SU-DHL-6 (cell line): ENCODE measurements at regions not wholly inside any gene's neighbourhood (a gene's known extent, or its start where the extent isn't known, plus 50 kb on each side); places are given as distances from the start of the nearest gene placed in this dataset.

Experiments
- H2AFZ ChIP-seq: fragments of 200-600 bp; sonication (generic); 2 replicates; pipeline ENCODE4 v1.6.1; 2014; ENCODE audit warnings: low read depth, mild to moderate bottlenecking, moderate library complexity, mixed read lengths, antibody characterized with exemption, low read length; ENCODE audit not compliant: severe bottlenecking
- H3F3A ChIP-seq: fragments of 200-600 bp; shearing (Covaris generic); 2 replicates; pipeline ENCODE4 v1.6.0; 2016; ENCODE audit warnings: antibody characterized with exemption, mild to moderate bottlenecking; ENCODE audit not compliant: insufficient read depth
- H3K27ac ChIP-seq: fragments of 200-600 bp; sonication (generic); 2 replicates; pipeline ENCODE4 v1.5.1; 2016; ENCODE audit warnings: low read depth, mild to moderate bottlenecking, low read length, moderate library complexity, mixed read lengths
- H3K27me3 ChIP-seq: fragments of 200-600 bp; sonication (generic), shearing (Covaris generic); 2 replicates; pipeline ENCODE4 v1.6.0; 2014; ENCODE audit warnings: mild to moderate bottlenecking, low read length
- H3K36me3 ChIP-seq: fragments of 200-600 bp; sonication (generic); 2 replicates; pipeline ENCODE4 v1.6.1; 2014; ENCODE audit warnings: mild to moderate bottlenecking, low read length, mixed read lengths
- H3K4me2 ChIP-seq: fragments of 300-600, 200-600 bp; shearing (Covaris generic), sonication (generic); 2 replicates; pipeline ENCODE4 v1.6.0; 2014; ENCODE audit warnings: low read length, low read depth, mild to moderate bottlenecking; ENCODE audit not compliant: poor library complexity, severe bottlenecking
- H3K4me3 ChIP-seq: fragments of 200-600 bp; sonication (generic); 2 replicates; pipeline ENCODE4 v1.5.1; 2014; ENCODE audit warnings: antibody characterized with exemption, low read length, mild to moderate bottlenecking, mixed read lengths; ENCODE audit not compliant: insufficient read depth, poor library complexity, severe bottlenecking
- H3K79me2 ChIP-seq: fragments of 200-600 bp; sonication (generic); 2 replicates; pipeline ENCODE4 v1.6.1; 2014; ENCODE audit warnings: mild to moderate bottlenecking, low read length, moderate library complexity; ENCODE audit not compliant: insufficient read depth
- H3K9ac ChIP-seq: fragments of 200-600 bp; sonication (generic); 2 replicates; pipeline ENCODE4 v1.7.0; 2014; ENCODE audit warnings: mild to moderate bottlenecking, low read length
- H3K9me2 ChIP-seq: fragments of 200-600 bp; sonication (generic); replicated peaks from 2 replicates; pipeline ENCODE4 v1.6.1; 2014; ENCODE audit warnings: low read length; ENCODE audit not compliant: insufficient read depth
- H3K9me3 ChIP-seq: fragments of 200-600 bp; sonication (generic); 2 replicates; pipeline ENCODE4 v1.6.1; 2014; ENCODE audit warnings: low read length, mixed read lengths; ENCODE audit not compliant: insufficient read depth
- H4K20me1 ChIP-seq: fragments of 200-600 bp; sonication (generic); 2 replicates; pipeline ENCODE4 v1.6.1; 2014; ENCODE audit warnings: low read depth, mild to moderate bottlenecking, antibody characterized with exemption, low read length, moderate library complexity, mixed read lengths
- EZH2phosphoT487 ChIP-seq: fragments of 200-600 bp; sonication (generic), shearing (Covaris generic); conservative IDR thresholded peaks from 2 replicates; pipeline ENCODE4 v1.6.1; 2018; ENCODE audit warnings: mild to moderate bottlenecking, antibody characterized with exemption, low read length, moderate library complexity, mixed read lengths
- TF ChIP-seq, protein P1 (sequence below): fragments of 200-600 bp; sonication (generic); IDR thresholded peaks from one replicate; pipeline ENCODE4 v1.5.1; 2017; ENCODE audit warnings: antibody characterized with exemption, mild to moderate bottlenecking, low read length, moderate library complexity; ENCODE audit not compliant: insufficient read depth, poor library complexity, severe bottlenecking

DNA sequence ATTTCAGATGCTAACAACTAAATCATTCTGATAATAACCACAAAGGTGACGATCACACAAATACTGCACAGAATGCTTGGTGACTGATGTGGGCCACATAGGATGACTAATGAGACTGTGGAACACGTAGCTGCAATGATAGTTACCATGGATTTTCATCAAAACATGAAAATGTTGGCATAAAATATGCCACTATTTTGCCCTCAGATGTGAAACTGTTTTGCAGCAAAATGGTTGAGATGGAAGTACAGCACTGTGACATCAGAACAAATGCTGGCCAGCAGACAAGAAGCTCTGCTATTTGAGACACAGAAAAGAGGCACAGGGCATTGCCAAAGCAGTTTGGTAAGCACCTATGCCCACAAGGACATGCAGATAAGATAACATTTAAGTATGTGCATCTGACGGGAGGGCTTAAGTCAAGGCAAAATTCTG lies 83.8 kb downstream of the NIBAN1 start:
- Histone ChIP-seq H2AFZ (no peak overlapping the region), H3K36me3 (no peaks in the 10 kb centered on the region), H3K4me3 (no peak overlapping the region), H3K4me2 (no peak overlapping the region), H3F3A (no peaks in the 10 kb centered on the region), H3K9ac (no peak overlapping the region), H3K27me3 (no peaks in the 10 kb centered on the region), H3K9me2 (no peaks in the 10 kb centered on the region), H3K27ac (no peak overlapping the region), H3K79me2 (no peaks in the 10 kb centered on the region), H3K9me3 (no peaks in the 10 kb centered on the region), H4K20me1 (no peaks in the 10 kb centered on the region)
- TF ChIP-seq, protein P1, sequence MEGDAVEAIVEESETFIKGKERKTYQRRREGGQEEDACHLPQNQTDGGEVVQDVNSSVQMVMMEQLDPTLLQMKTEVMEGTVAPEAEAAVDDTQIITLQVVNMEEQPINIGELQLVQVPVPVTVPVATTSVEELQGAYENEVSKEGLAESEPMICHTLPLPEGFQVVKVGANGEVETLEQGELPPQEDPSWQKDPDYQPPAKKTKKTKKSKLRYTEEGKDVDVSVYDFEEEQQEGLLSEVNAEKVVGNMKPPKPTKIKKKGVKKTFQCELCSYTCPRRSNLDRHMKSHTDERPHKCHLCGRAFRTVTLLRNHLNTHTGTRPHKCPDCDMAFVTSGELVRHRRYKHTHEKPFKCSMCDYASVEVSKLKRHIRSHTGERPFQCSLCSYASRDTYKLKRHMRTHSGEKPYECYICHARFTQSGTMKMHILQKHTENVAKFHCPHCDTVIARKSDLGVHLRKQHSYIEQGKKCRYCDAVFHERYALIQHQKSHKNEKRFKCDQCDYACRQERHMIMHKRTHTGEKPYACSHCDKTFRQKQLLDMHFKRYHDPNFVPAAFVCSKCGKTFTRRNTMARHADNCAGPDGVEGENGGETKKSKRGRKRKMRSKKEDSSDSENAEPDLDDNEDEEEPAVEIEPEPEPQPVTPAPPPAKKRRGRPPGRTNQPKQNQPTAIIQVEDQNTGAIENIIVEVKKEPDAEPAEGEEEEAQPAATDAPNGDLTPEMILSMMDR, result no peak

DNA sequence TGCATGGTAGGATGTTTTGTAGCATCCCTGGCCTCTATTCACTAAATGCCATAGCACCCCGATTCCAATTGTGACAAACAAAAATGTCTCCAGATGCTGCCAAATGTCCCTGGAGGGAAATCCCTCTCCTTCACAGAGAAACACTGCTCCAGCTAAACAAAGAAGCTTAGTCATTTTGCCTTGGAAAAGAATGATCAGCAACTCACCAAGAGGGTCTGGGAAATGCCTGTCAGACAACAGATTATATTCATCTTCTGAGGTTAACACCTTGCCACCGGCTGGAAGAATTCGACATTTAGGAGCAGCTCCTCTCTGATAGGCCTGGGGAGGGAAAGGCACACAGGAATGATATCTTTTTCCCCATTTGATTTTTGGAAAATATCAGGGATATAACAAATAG lies 84.4 kb downstream of the NIBAN1 start:
- Histone ChIP-seq H2AFZ (no peak overlapping the region), H4K20me1 (no peaks in the 10 kb centered on the region), H3K27ac (no peak overlapping the region), H3F3A (no peaks in the 10 kb centered on the region), H3K9ac (no peak overlapping the region), H3K4me2 (no peak overlapping the region), H3K79me2 (no peaks in the 10 kb centered on the region), H3K4me3 (no peak overlapping the region), H3K27me3 (no peaks in the 10 kb centered on the region), H3K9me2 (no peaks in the 10 kb centered on the region), H3K9me3 (no peaks in the 10 kb centered on the region), H3K36me3 (no peaks in the 10 kb centered on the region)
- no peak for TF ChIP-seq EZH2phosphoT487
- TF ChIP-seq, protein P1, result no peak

DNA sequence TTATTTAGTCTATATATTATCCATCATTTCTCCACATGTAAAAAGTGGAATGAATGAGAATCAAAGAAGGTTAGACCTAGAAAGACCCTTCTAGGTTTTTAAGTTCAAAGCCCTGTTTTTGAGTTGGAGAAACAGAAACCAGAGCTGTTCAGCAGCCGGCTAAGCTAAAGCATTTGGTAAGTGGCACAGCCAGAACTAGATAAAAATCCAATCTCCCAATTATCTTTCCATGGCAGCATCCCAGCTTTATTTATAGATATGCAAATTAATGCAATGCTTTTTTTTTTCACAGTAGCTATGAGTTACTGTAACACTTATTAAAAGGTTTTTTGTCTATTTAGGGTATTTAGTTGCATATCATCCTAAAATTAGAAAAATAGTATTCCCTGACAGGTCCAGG lies 85.1 kb downstream of the NIBAN1 start:
- Histone ChIP-seq H3K9ac (no peak overlapping the region), H3K4me2 (no peak overlapping the region), H3K79me2 (no peaks in the 10 kb centered on the region), H3K27ac (no peak overlapping the region), H3K36me3 (no peaks in the 10 kb centered on the region), H3K9me2 (no peaks in the 10 kb centered on the region), H3K4me3 (no peak overlapping the region), H3F3A (no peaks in the 10 kb centered on the region), H3K27me3 (no peaks in the 10 kb centered on the region), H3K9me3 (no peaks in the 10 kb centered on the region), H4K20me1 (no peaks in the 10 kb centered on the region), H2AFZ (no peak overlapping the region)
- TF ChIP-seq, protein P1, result no peak
- TF ChIP-seq EZH2phosphoT487, result no peak

DNA sequence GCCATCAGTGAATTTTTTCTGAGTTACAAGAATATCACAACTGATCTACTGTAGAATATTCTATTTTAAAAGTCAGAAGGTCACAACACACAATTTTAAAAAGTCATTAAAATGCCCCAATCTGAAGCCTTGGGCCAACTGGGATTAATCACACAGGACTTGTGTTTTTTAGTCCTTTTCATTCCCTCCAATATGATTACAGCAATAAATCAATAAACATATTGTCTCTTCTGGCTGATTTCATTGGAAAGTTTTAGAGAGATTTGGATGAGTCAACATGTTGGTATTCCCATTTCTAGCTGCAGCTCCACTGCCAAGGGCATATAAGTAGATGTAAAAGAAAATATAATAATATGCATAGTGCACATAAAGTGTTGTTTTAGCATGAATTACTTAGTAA lies 85.8 kb downstream of the NIBAN1 start:
- Histone ChIP-seq H3K27ac (no peak overlapping the region), H3K4me2 (no peak overlapping the region), H3K9me3 (no peaks in the 10 kb centered on the region), H3K79me2 (no peaks in the 10 kb centered on the region), H4K20me1 (no peaks in the 10 kb centered on the region), H3K9me2 (no peaks in the 10 kb centered on the region), H3K4me3 (no peak overlapping the region), H2AFZ (no peak overlapping the region), H3K9ac (no peak overlapping the region), H3K27me3 (no peaks in the 10 kb centered on the region), H3K36me3 (no peaks in the 10 kb centered on the region), H3F3A (no peaks in the 10 kb centered on the region)
- TF ChIP-seq, protein P1, result no peak
- no peak for TF ChIP-seq EZH2phosphoT487
